Cardiac muscle cell (in vitro differentiated cells and primary cell): ENCODE measurements at regions not wholly inside any gene's neighbourhood (a gene's known extent, or its start where the extent isn't known, plus 50 kb on each side); places are given as distances from the start of the nearest gene placed in this dataset.
A peak's percentile ranks its signal among the peaks of the same experiment; 100 is the strongest.

ENCODE experiments used
- DNase-seq, 2 donors: peaks; one replicate each; pipeline versions ENCODE4 v3.0.0 to v3.0.0-alpha.2; 2010 to 2017; ENCODE audit warnings: low read depth in 1 of 2, low spot score in 1 of 2
- H3K27ac ChIP-seq: fragments of 200-600 bp; sonication (generic); 2 replicates; pipeline ENCODE4 v1.5.1; 2016
- H3K27me3 ChIP-seq: fragments of 200-600 bp; sonication (generic); 2 replicates; pipeline ENCODE4 v1.6.0; 2016; ENCODE audit warnings: control low read depth
- H3K36me3 ChIP-seq: fragments of 200-600 bp; sonication (generic); 2 replicates; pipeline ENCODE4 v1.5.1; 2016; ENCODE audit warnings: control low read depth
- H3K4me1 ChIP-seq: fragments of 200-600 bp; sonication (generic); 2 replicates; pipeline ENCODE4 v1.8.1; 2017; ENCODE audit warnings: low read depth, mild to moderate bottlenecking, mixed run types
- H3K4me3 ChIP-seq: fragments of 200-600 bp; sonication (generic); 2 replicates; pipeline ENCODE4 v1.5.1; 2016; ENCODE audit warnings: mild to moderate bottlenecking
- H3K9me3 ChIP-seq: fragments of 200-600 bp; sonication (generic); 2 replicates; pipeline ENCODE4 v1.5.1; 2017; ENCODE audit warnings: low read depth, mild to moderate bottlenecking, control low read depth
- TF ChIP-seq, protein P1 (sequence below): IDR thresholded peaks from 2 replicates; pipeline ENCODE4 v1.5.1; 2012; ENCODE audit warnings: low read depth, mild to moderate bottlenecking, low read length

DNA sequence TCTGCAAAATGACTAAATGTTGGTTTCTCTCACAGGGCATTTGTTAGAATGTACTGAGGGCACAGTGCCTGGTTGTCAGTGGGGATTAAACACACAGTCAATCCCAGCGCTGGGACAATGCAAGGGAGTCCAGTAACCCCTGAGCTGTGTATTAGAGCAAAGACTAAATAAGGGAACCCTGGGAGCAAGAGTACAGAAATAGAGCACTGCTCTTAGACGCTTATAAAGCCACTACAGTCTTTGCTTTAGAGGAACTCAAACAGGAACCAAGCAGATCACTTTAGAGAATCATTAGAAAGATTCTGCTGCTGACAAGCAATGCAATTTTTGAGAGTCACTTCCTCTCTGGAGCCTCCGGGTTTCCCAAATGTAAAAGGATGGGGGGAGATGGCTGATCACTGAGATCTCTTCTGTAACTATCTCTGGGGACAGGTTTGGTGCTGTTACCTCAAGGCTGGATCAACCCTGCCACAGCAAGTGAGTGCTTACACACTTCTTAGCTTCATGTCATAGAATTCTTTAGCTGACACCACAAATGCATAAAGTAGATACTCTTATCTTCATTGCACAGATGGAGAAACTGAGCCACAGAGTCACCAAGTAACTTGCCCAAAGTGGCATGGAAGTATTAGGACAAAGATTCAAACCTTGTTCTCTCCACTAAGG, 137.8 kb upstream of the CPEB2 start:
- peaks cover 33% of the 10 kb centered on the region for H3K4me1 ChIP-seq
- TF ChIP-seq, protein P1, sequence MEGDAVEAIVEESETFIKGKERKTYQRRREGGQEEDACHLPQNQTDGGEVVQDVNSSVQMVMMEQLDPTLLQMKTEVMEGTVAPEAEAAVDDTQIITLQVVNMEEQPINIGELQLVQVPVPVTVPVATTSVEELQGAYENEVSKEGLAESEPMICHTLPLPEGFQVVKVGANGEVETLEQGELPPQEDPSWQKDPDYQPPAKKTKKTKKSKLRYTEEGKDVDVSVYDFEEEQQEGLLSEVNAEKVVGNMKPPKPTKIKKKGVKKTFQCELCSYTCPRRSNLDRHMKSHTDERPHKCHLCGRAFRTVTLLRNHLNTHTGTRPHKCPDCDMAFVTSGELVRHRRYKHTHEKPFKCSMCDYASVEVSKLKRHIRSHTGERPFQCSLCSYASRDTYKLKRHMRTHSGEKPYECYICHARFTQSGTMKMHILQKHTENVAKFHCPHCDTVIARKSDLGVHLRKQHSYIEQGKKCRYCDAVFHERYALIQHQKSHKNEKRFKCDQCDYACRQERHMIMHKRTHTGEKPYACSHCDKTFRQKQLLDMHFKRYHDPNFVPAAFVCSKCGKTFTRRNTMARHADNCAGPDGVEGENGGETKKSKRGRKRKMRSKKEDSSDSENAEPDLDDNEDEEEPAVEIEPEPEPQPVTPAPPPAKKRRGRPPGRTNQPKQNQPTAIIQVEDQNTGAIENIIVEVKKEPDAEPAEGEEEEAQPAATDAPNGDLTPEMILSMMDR: no peak
- H3K9me3 ChIP-seq: no peaks in the 10 kb centered on the region
- no peak overlapping the region for H3K4me3 ChIP-seq
- H3K27ac ChIP-seq: peak overlapping the region; percentile 86
- H3K36me3 ChIP-seq: no peaks in the 10 kb centered on the region
- DNase-seq: peak in 1 of 2 donors; percentile 48
- H3K27me3 ChIP-seq: no peaks in the 10 kb centered on the region

DNA sequence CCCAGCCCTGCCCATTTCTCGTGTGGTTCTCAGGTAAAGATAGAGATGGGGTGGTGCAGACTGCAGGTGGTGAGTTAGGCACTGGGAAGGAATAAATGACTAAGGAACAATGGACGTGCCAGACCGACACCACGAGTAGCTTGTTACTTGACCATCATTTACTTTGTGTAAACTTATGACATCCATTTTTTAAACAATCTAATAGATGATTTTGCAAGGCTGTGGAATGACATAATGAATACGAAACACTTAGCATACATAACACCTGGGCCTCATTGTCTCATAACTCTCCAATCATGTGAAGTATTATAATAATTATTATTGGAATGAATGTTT, 137.3 kb upstream of the CPEB2 start:
- H3K9me3 ChIP-seq: no peaks in the 10 kb centered on the region
- peak overlapping the region; percentile 86 for H3K27ac ChIP-seq
- DNase-seq: no peak
- H3K27me3 ChIP-seq: no peaks in the 10 kb centered on the region
- no peaks in the 10 kb centered on the region for H3K36me3 ChIP-seq
- H3K4me1 ChIP-seq: peaks cover 38% of the 10 kb centered on the region
- TF ChIP-seq, protein P1: no peak
- no peak overlapping the region for H3K4me3 ChIP-seq

DNA sequence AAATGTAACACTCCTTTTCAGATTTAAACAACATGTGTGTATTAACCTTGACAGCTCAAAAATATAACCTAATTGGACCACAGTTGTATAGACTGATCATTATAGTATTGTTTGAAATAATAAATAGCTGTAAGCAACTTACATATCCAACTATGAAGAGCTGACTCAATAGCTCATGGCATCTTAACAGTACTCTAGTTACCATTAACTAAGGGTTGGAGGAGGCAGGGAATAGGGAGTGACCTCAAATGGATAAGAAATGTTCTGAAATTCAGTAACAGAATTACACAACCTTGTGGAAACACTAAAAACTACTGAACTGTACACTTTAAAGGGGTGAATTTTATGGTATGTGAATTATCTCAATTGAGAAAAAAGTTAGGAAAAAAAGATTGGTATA, 136.5 kb upstream of the CPEB2 start:
- Histone ChIP-seq H3K36me3 (no peaks in the 10 kb centered on the region), H3K4me3 (no peak overlapping the region), H3K9me3 (no peaks in the 10 kb centered on the region), H3K4me1 (peaks cover 41% of the 10 kb centered on the region), H3K27me3 (no peaks in the 10 kb centered on the region), H3K27ac (no peak overlapping the region)
- TF ChIP-seq, protein P1: no peak
- peak in 1 of 2 donors; percentile 80 for DNase-seq

DNA sequence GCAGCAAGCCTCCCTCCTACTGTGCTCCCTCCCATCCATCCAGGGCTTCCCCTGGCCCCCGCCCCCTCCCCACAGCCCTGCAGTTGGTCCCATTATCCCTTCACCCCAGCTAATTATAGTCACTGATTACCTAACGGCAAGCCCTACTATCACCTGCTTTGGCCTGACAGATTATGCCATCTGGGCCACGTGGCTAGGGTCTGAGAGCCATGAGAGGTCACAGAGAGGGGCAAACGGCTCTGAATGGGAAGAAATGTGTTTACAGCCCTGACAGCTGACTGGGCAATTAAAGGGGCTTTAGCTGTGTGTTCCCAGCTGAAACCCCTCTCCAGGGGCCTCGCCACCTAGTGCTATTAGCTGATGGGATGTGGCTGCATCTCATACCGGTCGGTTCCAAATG, 134.4 kb upstream of the CPEB2 start:
- Histone ChIP-seq H3K27ac (peak overlapping the region; percentile 96), H3K4me3 (no peak overlapping the region), H3K27me3 (no peaks in the 10 kb centered on the region), H3K36me3 (no peaks in the 10 kb centered on the region), H3K9me3 (no peaks in the 10 kb centered on the region), H3K4me1 (peaks cover 50% of the 10 kb centered on the region)
- TF ChIP-seq, protein P1: no peak
- peak in 1 of 2 donors; percentile 83 for DNase-seq

DNA sequence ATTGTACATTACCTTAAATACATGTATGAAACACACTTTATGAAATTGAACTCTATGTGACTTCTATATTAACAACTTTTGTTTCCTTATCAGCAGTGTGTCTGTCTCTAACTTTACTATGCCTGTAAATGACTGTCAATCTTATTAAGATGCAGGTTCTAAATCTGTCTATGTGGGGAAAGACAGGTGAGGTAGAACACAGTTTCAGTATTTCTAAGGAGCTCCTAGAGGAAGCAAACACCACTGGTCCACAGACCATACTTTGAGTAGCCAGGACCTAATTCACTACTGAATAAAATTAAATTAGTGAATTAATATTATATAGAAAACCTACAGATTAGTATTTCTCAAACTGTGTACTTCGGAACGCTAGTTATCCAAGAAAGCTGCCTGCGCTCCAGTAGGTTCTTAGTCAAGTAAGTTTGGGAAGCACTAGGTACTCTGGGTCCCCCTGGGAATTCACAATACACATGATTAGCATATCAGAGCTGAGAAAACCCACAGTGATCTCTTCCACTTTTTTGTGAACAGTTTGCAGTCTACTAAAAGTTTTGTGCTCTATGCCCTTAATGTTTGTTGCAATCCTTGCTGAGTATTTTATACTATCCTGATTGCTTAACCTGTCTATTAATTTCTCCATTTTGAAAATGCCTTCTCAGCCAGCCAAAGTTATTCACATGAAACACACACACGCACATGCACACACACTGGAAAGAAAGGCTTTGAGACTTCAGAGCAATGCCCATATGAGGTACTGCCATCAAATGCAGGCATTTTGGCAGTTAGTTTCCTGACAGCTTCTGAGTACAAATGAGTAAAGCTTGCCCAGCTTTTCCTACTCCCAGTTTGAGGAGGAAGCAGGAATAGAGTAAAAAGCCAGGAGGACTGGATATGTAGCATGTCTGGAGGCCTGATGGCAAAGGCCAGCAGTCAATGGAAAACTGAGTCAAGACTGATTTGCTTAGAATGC, 133.6 kb upstream of the CPEB2 start:
- peak in 1 of 2 donors; percentile 26 for DNase-seq
- peak overlapping the region; percentile 96 for H3K27ac ChIP-seq
- no peaks in the 10 kb centered on the region for H3K36me3 ChIP-seq
- H3K9me3 ChIP-seq: no peaks in the 10 kb centered on the region
- H3K4me3 ChIP-seq: no peak overlapping the region
- no peaks in the 10 kb centered on the region for H3K27me3 ChIP-seq
- peaks cover 50% of the 10 kb centered on the region for H3K4me1 ChIP-seq
- TF ChIP-seq, protein P1: no peak
